WERI-Rb-1 (cell line): ENCODE measurements at regions not wholly inside any gene's neighbourhood (a gene's known extent, or its start where the extent isn't known, plus 50 kb on each side); places are given as distances from the start of the nearest gene placed in this dataset.

ENCODE experiments used
- DNase-seq: peaks from one replicate; pipeline ENCODE4 v3.0.0-alpha.2; 2020
- H3K27ac ChIP-seq: fragments of 250-450 bp; sonication (Bioruptor Pico); 2 replicates; pipeline ENCODE4 v1.5.1; 2020; ENCODE audit warnings: mild to moderate bottlenecking, moderate library complexity
- H3K27me3 ChIP-seq: fragments of 250-450 bp; sonication (Bioruptor Pico); 2 replicates; pipeline ENCODE4 v1.5.1; 2021; ENCODE audit warnings: mild to moderate bottlenecking, low read depth, moderate library complexity; ENCODE audit not compliant: insufficient read depth, severe bottlenecking
- H3K36me3 ChIP-seq: fragments of 250-450 bp; sonication (Bioruptor Pico); 2 replicates; pipeline ENCODE4 v1.5.1; 2020; ENCODE audit warnings: mild to moderate bottlenecking, moderate library complexity
- H3K4me3 ChIP-seq: 2 replicates; pipeline ENCODE4 v1.5.1; 2011; ENCODE audit warnings: low read depth, mild to moderate bottlenecking, control low read depth, low read length
- H3K9me3 ChIP-seq: fragments of 250-450 bp; sonication (Bioruptor Pico); 2 replicates; pipeline ENCODE4 v1.5.1; 2021; ENCODE audit warnings: mild to moderate bottlenecking, moderate library complexity; ENCODE audit not compliant: severe bottlenecking
- CTCF ChIP-seq: IDR thresholded peaks from 2 replicates; pipeline ENCODE4 v1.5.1; 2011; ENCODE audit warnings: low read depth, mild to moderate bottlenecking, control low read depth, inconsistent platforms, low read length

- Histone ChIP-seq H3K27ac (no peak overlapping the region), H3K9me3 (no peaks in the 10 kb centered on the region), H3K36me3 (no peaks in the 10 kb centered on the region), H3K4me3 (no peak overlapping the region), H3K27me3 (peaks cover 76% of the 10 kb centered on the region)
- no peak for TF ChIP-seq CTCF
- DNase-seq, result no peak
These were observed 538.2 kb upstream of the DPP6 start for GRCh38 chr7:153514032-153514431.

GRCh38 chr7:153515359-153515758 is 536.8 kb upstream of the DPP6 start:
- TF ChIP-seq CTCF, result no peak
- no peaks in the 10 kb centered on the region for H3K9me3 ChIP-seq
- H3K27me3 ChIP-seq, result peaks cover 83% of the 10 kb centered on the region
- no peak overlapping the region for H3K4me3 ChIP-seq
- no peak for DNase-seq
- no peaks in the 10 kb centered on the region for H3K36me3 ChIP-seq
- no peak overlapping the region for H3K27ac ChIP-seq

GRCh38 chr7:153518201-153518984 is 533.8 kb upstream of the DPP6 start:
- Histone ChIP-seq H3K36me3 (no peaks in the 10 kb centered on the region), H3K9me3 (no peaks in the 10 kb centered on the region), H3K4me3 (no peak overlapping the region), H3K27me3 (peaks cover 88% of the 10 kb centered on the region), H3K27ac (no peak overlapping the region)
- TF ChIP-seq CTCF, result no peak
- DNase-seq, result no peak

GRCh38 chr7:153521370-153521769 is 530.8 kb upstream of the DPP6 start:
- H3K27ac ChIP-seq, result no peak overlapping the region
- H3K4me3 ChIP-seq, result no peak overlapping the region
- no peak for DNase-seq
- TF ChIP-seq CTCF, result no peak
- H3K36me3 ChIP-seq, result no peaks in the 10 kb centered on the region
- no peaks in the 10 kb centered on the region for H3K9me3 ChIP-seq
- H3K27me3 ChIP-seq, result peaks cover 84% of the 10 kb centered on the region

- Histone ChIP-seq H3K9me3 (no peaks in the 10 kb centered on the region), H3K27me3 (peaks cover 82% of the 10 kb centered on the region), H3K36me3 (no peaks in the 10 kb centered on the region), H3K27ac (no peak overlapping the region), H3K4me3 (no peak overlapping the region)
- no peak for DNase-seq
- TF ChIP-seq CTCF, result no peak
These were observed 529.9 kb upstream of the DPP6 start for GRCh38 chr7:153522261-153522660.

GRCh38 chr7:153523320-153524015 is 528.7 kb upstream of the DPP6 start:
- H3K27me3 ChIP-seq, result peaks cover 83% of the 10 kb centered on the region
- H3K36me3 ChIP-seq, result no peaks in the 10 kb centered on the region
- no peaks in the 10 kb centered on the region for H3K9me3 ChIP-seq
- no peak for TF ChIP-seq CTCF
- H3K27ac ChIP-seq, result no peak overlapping the region
- H3K4me3 ChIP-seq, result no peak overlapping the region
- DNase-seq, result no peak
